ENCODE measurements at regions not wholly inside any gene's neighbourhood (a gene's known extent, or its start where the extent isn't known, plus 50 kb on each side); places are given as distances from the start of the nearest gene placed in this dataset.

- Histone ChIP-seq H4K5ac (ENCODE audit: insufficient read length, low read depth, low read length) (no peak overlapping the region), H3K23me2 (ENCODE audit: low read depth, low read length) (no peaks in the 10 kb centered on the region), H3K79me2 (ENCODE audit: control insufficient read depth in 1 of 2, insufficient read depth in 2 of 2, low read length in 2 of 2) (no peaks in the 10 kb centered on the region), H3K27ac (ENCODE audit: low read depth, low read length) (no peak overlapping the region), H3K4me2 (ENCODE audit: insufficient read depth in 1 of 2, low read depth in 2 of 2, low read length in 2 of 2) (no peak overlapping the region), H3K79me1 (ENCODE audit: low read depth, low read length) (no peaks in the 10 kb centered on the region), H3K4me3 (ENCODE audit: extremely low read depth in 1 of 4, insufficient read depth in 2 of 4, low read depth in 3 of 4, low read length in 4 of 4) (no peak overlapping the region), H4K20me1 (replicated peaks in 1 of 2; ENCODE audit: control insufficient read depth in 1 of 2, insufficient read depth in 2 of 2, low read length in 2 of 2) (no peaks in the 10 kb centered on the region), H2BK12ac (ENCODE audit: low read depth, low read length) (no peak overlapping the region), H3K56ac (replicated peaks; ENCODE audit: insufficient read length, low read depth, low read length) (no peak overlapping the region), H2BK20ac (ENCODE audit: low read length) (no peak overlapping the region), H2BK15ac (ENCODE audit: low read length) (no peak overlapping the region), H3K23ac (ENCODE audit: insufficient read length) (no peak overlapping the region), H3K18ac (ENCODE audit: extremely low read depth, low read length) (no peak overlapping the region), H2BK5ac (ENCODE audit: low read depth, low read length) (no peak overlapping the region), H3K9ac (replicated peaks in 1 of 4; ENCODE audit: extremely low read depth in 1 of 4, low read depth in 3 of 4, low read length in 3 of 4) (no peak overlapping the region), H3K4ac (replicated peaks; ENCODE audit: insufficient read length, low read depth, low read length) (no peak overlapping the region), H3K9me3 (ENCODE audit: insufficient read depth in 2 of 2, low read depth in 1 of 2, low read length in 1 of 2) (no peaks in the 10 kb centered on the region), H3K36me3 (ENCODE audit: control insufficient read depth in 2 of 4, insufficient read depth in 4 of 4, low read length in 3 of 4) (no peaks in the 10 kb centered on the region), H4K91ac (replicated peaks; ENCODE audit: insufficient read length, low read length) (no peak overlapping the region), H2AFZ (ENCODE audit: low read length) (no peak overlapping the region), H4K8ac (ENCODE audit: extremely low read depth, insufficient read depth, low read length) (no peak overlapping the region), H3K4me1 (replicated peaks in 1 of 4; ENCODE audit: control insufficient read depth in 3 of 4, insufficient read depth in 4 of 4, low read length in 3 of 4) (no peaks in the 10 kb centered on the region), H3K14ac (ENCODE audit: insufficient read length) (no peak overlapping the region), H3K27me3 (replicated peaks in 1 of 4; ENCODE audit: control insufficient read depth in 3 of 4, extremely low read depth in 1 of 4, insufficient read depth in 3 of 4, low read length in 3 of 4) (no peaks in the 10 kb centered on the region; a peak in 1 of 7 replicates), H2BK120ac (replicated peaks; ENCODE audit: low read depth, low read length) (no peak overlapping the region), H2AK5ac (ENCODE audit: low read depth, low read length) (no peak overlapping the region)
- 93% methylated on average over 7 of the region's 7 CpGs; no CpG with 5 or more reads in 1 of the 2 experiments for whole genome bisulfite sequencing, 2 experiments (ENCODE audit: extremely low coverage in 1 of 2, insufficient coverage in 1 of 2, insufficient read length in 1 of 2, insufficient replicate concordance in 2 of 2, low coverage in 1 of 2, low lambda C conversion rate in 2 of 2, missing lambda C conversion rate in 1 of 2)
- POLR2A ChIA-PET (ENCODE audit: partially characterized antibody), result no interaction called here
- DNase-seq (ENCODE audit: low read depth in 1 of 2, low spot score in 2 of 2), result no peak
- FAIRE-seq, result no peak
- CTCF ChIA-PET (ENCODE audit: partially characterized antibody), result interaction anchor here (1.7 to 2.0 kb wide), 2 partner anchors 123 to 243 kb away, joined by 3 to 6 read pairs; no protein-coding TSS in a partner anchor
- TF ChIP-seq TAF7 (optimal IDR thresholded peaks at IDR 0.05; ENCODE audit: borderline replicate concordance, low read depth, low read length) (no peak), NANOG (IDR thresholded peaks at IDR 0.05; ENCODE audit: insufficient read depth, low read depth, low read length, poor library complexity, severe bottlenecking) (no peak), TCF12 (IDR thresholded peaks at IDR 0.05; ENCODE audit: low read depth, low read length) (no peak), RAD21 (IDR thresholded peaks at IDR 0.05 in 1 of 2, conservative IDR thresholded peaks at IDR 0.05 in 1 of 2; ENCODE audit: low read depth in 2 of 2, low read length in 2 of 2) (no peak), CBX5 (IDR thresholded peaks at IDR 0.05; ENCODE audit: low read depth, low read length) (no peak), MAX (IDR thresholded peaks at IDR 0.05) (no peak), KDM1A (IDR thresholded peaks at IDR 0.05; ENCODE audit: borderline replicate concordance, low read length) (no peak), EP300 (IDR thresholded peaks at IDR 0.05; ENCODE audit: borderline replicate concordance in 1 of 2, low read depth in 2 of 2, low read length in 2 of 2) (no peak), ASH2L (IDR thresholded peaks at IDR 0.05; ENCODE audit: low read length) (no peak), POU5F1 (IDR thresholded peaks at IDR 0.05; ENCODE audit: low read depth, low read length) (no peak), CHD2 (IDR thresholded peaks at IDR 0.05; ENCODE audit: low read length) (no peak), RNF2 (IDR thresholded peaks at IDR 0.05; ENCODE audit: borderline replicate concordance, low read depth, low read length, missing control alignments, poor library complexity, severe bottlenecking) (no peak), JUND (IDR thresholded peaks at IDR 0.05; ENCODE audit: low read length) (no peak), KDM5A (IDR thresholded peaks at IDR 0.05; ENCODE audit: low read length) (no peak)
Measured at GRCh38 chr10:117619223-117619622, 76.7 kb downstream of the EMX2 start.

Data from H1 (cell line).